ENCODE measurements at regions not wholly inside any gene's neighbourhood (a gene's known extent, or its start where the extent isn't known, plus 50 kb on each side); places are given as distances from the start of the nearest gene placed in this dataset.
"Not testable (repeated sequence)": the region's sequence is repeated elsewhere in the genome, so short reads cannot be mapped to it uniquely, and the experiment has no call there.

DNA sequence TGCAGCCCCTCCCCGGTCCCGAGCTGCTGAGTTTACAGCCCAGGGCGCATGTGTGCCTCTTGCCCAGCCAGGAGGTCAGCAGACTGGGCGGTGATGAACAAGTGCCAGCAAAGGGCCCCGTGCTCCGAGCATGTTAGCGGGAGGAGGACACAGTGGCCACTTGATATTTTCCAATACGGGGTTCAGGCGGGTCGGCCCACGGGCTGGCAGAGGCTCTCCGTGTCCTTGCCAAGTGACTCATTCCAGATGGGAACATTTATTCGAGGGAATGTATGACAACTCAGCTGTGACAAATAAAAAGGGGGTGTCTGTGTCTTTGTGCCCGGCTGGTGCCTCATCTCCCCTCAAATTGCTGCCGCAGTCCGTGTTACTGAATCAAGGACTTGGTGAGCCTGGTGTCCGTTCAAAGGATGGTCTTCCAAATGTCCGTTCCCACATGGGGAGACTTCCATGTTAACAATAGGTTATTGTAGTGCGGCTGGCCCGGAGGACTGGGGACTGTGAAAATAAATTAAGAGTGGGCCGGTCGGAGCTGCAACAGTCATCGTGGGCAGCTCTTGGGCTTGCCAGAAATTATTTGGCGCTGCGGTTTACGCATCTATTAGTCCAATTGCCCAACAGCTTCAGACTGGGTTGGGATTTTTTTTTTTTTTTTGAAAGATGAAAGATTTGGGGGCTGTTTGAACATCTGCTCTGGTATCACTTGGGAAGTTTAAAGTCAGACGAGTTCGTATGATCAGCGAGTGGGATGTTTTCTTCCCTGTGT, 174.0 kb upstream of the CIBAR2 start:
- ChIA-PET CTCF (interaction anchor here (1.2 to 2.9 kb wide), 2 partner anchors 11 kb away, joined by 3 to 8 read pairs; no protein-coding TSS in a partner anchor), POLR2A (no interaction called here)
- no peaks in the 10 kb centered on the region for H3K4me1 Mint-ChIP-seq (ENCODE audit: low read depth)
- H3K9me3 Mint-ChIP-seq (ENCODE audit: insufficient read depth), result no peaks in the 10 kb centered on the region
- H3K4me3 Mint-ChIP-seq, result no peak overlapping the region
- ATAC-seq (no peak), DNase-seq (no peak)
- no peaks in the 10 kb centered on the region for H3K36me3 Mint-ChIP-seq (ENCODE audit: low read depth)
- H3K27ac Mint-ChIP-seq, result no peak overlapping the region
- no peaks in the 10 kb centered on the region for H3K27me3 Mint-ChIP-seq (ENCODE audit: low read depth)

DNA sequence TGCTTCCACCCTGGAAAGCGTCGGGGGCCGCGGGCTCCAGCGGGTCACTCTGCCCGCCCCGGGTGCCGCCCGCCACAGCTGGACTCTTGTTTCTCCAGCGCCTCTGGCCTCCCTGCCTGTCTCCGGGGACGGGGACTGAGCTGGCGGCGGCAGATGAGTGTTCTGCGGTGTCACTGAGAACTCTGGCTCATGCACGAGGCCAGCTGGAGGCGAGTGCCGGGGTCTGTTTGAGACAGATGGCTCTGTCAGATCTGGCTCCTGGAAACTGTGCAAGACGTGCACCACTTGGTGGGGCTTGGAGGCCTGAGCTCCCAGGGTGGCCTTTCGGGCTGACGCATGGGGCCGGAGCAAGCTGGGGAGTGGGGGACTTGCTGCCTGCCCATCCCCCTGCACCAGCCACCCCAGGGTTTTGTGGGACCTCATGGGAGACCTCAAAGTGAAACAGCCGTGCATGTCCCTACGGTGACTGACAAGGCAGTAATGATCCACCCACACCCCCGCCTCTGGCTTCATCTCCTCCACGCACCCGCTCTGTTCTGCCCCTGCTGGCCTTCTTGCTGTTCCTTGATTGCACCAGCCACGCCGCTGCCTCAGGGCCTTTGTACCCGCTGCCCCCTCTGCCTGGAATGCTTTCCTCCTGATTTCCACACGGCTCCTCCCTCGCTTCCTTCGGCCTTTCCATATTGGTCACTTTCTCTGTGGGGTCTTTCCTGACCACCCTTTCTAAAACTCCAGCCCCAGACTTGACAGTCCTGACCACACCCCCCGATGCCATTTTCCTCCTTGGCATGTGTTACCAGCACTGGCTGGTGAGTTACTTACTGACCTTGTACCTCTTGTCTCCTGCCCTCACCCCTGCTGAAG, 174.9 kb upstream of the CIBAR2 start:
- no peaks in the 10 kb centered on the region for H3K36me3 Mint-ChIP-seq (ENCODE audit: low read depth)
- H3K4me1 Mint-ChIP-seq (ENCODE audit: low read depth), result no peaks in the 10 kb centered on the region
- no peak for DNase-seq
- no peak overlapping the region for H3K4me3 Mint-ChIP-seq
- ChIA-PET CTCF (interaction anchor here (1.3 to 2.9 kb wide), 2 partner anchors 10 to 35 kb away, joined by 3 to 8 read pairs; no protein-coding TSS in a partner anchor), POLR2A (no interaction called here)
- no peak overlapping the region for H3K27ac Mint-ChIP-seq
- no peaks in the 10 kb centered on the region for H3K9me3 Mint-ChIP-seq (ENCODE audit: insufficient read depth)
- H3K27me3 Mint-ChIP-seq (ENCODE audit: low read depth), result no peaks in the 10 kb centered on the region
- ATAC-seq, result no peak

DNA sequence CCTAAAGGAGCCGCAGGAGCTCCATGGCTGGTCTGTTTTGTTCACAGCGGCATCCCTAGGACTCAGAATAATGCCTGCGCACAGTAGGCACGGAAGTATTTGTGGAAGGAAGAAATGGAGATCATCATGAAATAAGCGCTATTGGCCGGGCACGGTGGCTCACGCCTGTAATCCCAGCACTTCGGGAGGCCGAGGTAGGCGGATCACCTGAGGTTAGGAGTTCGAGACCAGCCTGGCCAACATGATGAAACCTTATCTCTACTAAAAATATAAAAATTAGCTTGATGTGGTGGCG, 175.5 kb upstream of the CIBAR2 start:
- DNase-seq; H3K9me3 Mint-ChIP-seq (ENCODE audit: insufficient read depth); H3K4me1 Mint-ChIP-seq (ENCODE audit: low read depth); H3K36me3 Mint-ChIP-seq (ENCODE audit: low read depth); H3K27me3 Mint-ChIP-seq (ENCODE audit: low read depth); ATAC-seq; H3K27ac Mint-ChIP-seq; POLR2A ChIA-PET; H3K4me3 Mint-ChIP-seq: not testable (repeated sequence)
- CTCF ChIA-PET, result interaction anchor here (1.3 to 2.9 kb wide), 2 partner anchors 10 to 35 kb away, joined by 3 to 8 read pairs; no protein-coding TSS in a partner anchor

DNA sequence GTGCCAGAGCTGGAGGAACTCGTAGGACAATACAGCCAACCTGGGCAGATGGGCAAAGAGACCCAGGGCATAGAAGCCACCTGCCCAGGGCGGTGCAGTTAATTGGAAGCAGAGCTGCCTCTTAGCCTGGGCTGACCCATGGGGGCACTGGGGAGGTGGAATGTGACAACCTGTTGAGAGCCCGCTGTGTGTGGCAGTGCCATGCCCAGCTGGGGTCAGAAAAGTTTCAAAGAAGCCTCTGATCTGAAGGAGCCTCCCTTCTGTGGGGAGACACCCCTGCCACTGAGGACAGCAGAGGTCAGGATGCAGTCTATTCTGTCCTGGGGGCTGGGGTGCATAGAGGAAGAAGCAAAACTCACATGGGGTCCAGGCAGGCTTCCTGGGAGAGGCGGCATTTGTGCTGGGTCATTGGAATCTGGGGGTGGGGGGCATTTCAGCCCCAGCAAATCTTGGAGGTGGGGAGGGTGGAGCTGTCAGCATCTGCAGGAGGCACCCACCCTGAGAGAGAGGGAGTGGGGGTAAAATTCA, 176.1 kb upstream of the CIBAR2 start:
- no peaks in the 10 kb centered on the region for H3K4me1 Mint-ChIP-seq (ENCODE audit: low read depth)
- no peaks in the 10 kb centered on the region for H3K9me3 Mint-ChIP-seq (ENCODE audit: insufficient read depth)
- ATAC-seq (no peak), DNase-seq (no peak)
- no peak overlapping the region for H3K4me3 Mint-ChIP-seq
- no peaks in the 10 kb centered on the region for H3K36me3 Mint-ChIP-seq (ENCODE audit: low read depth)
- ChIA-PET CTCF (interaction anchor here (1.1 to 2.9 kb wide), 4 partner anchors 9 to 174 kb away, joined by 3 to 8 read pairs (median 4); no protein-coding TSS in a partner anchor), POLR2A (no interaction called here)
- no peak overlapping the region for H3K27ac Mint-ChIP-seq
- H3K27me3 Mint-ChIP-seq (ENCODE audit: low read depth), result no peaks in the 10 kb centered on the region

DNA sequence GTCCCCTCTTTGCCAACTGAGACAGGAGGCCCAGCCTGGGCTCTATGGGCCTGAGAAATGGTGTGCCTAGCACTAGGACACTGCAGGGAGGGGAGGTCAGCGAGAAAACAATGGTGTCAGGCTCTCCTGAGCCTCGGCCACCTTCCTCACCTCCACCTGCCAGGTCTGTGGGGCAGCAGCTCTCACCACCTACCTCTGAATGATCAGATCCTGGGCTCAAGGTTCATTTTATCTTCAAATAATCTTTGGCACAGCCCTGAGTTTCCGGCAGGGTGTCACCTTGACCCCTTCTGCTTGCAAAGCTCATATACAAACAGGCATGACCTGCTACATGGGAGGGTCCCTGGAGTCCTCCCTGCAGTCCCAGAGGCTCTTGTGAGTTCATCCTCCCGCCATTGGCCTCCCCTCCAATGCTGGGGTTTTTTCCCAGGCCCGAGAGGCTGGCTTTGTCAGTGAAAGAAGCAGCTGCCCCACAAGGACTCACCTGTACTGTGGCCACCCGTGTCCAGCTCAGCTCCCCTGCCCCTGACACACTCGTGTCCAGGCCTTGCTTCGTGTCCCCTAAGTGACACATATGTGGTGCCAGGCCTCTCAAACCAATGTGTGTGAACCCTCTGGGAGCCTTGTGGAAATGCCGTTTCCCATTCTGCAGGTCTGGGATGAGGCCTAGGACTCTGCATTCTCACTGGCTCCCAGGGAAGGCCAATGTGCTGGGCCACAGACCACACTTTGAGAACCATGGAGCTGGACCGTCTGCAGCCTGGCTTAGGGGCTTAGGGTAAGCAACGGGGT, 176.8 kb upstream of the CIBAR2 start:
- Mint-ChIP-seq H3K4me1 (ENCODE audit: low read depth) (no peaks in the 10 kb centered on the region), H3K36me3 (ENCODE audit: low read depth) (no peaks in the 10 kb centered on the region), H3K27ac (no peak overlapping the region), H3K9me3 (ENCODE audit: insufficient read depth) (no peaks in the 10 kb centered on the region), H3K27me3 (ENCODE audit: low read depth) (no peaks in the 10 kb centered on the region), H3K4me3 (no peak overlapping the region)
- ChIA-PET POLR2A (no interaction called here), CTCF (interaction anchor here (0.8 to 2.9 kb wide), 4 partner anchors 8 to 174 kb away, joined by 3 to 8 read pairs (median 4); no protein-coding TSS in a partner anchor)
- ATAC-seq (no peak), DNase-seq (no peak)

DNA sequence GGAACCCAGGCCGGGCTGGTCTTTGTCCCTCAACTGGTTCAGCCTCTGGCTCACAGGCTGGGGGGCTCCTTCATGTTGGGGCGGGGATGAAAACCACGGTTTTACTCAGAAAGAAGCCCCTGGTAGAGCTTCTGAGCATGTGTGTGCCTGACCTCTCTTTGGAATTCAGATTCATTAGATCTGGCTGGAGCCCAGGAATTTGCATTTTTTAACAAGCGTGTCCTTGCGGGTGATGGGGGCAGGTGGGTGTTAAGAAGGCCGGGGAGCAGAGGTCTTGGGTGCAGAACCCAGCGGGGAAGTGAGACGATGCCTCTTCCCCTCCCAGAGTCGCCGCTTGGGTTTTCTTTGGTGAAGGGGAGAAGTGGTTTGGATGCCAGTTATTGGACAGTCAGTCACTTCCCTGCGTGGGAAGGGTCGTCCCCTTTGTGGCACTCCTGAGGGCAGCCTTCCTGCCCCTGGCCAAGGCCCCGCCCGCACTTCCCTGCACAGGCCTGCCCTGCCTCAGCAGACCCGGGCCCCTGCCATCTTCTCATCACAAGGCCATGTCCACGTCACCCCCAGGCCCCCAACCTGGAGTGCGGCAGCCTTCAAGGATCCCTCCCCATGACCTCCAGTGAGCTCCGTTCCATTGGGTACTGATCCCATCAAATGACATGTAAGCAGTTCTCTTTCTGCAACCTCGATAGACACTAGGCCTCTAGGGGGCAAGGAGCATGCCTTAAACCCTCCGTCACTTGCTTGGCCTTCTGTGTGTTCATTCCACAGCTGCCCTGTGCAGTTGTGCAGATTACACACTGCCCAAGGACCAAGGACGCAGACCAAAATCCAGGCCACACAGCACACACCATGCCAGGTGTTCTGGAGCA, 177.7 kb upstream of the CIBAR2 start:
- H3K4me1 Mint-ChIP-seq (ENCODE audit: low read depth), result no peaks in the 10 kb centered on the region
- DNase-seq (no peak), ATAC-seq (no peak)
- no peaks in the 10 kb centered on the region for H3K36me3 Mint-ChIP-seq (ENCODE audit: low read depth)
- no peaks in the 10 kb centered on the region for H3K27me3 Mint-ChIP-seq (ENCODE audit: low read depth)
- no peak overlapping the region for H3K4me3 Mint-ChIP-seq
- ChIA-PET POLR2A (no interaction called here), CTCF (interaction anchor here (0.8 to 1.5 kb wide), 3 partner anchors 13 to 175 kb away, joined by 3 to 4 read pairs (median 3); no protein-coding TSS in a partner anchor)
- H3K27ac Mint-ChIP-seq, result no peak overlapping the region
- H3K9me3 Mint-ChIP-seq (ENCODE audit: insufficient read depth), result no peaks in the 10 kb centered on the region

DNA sequence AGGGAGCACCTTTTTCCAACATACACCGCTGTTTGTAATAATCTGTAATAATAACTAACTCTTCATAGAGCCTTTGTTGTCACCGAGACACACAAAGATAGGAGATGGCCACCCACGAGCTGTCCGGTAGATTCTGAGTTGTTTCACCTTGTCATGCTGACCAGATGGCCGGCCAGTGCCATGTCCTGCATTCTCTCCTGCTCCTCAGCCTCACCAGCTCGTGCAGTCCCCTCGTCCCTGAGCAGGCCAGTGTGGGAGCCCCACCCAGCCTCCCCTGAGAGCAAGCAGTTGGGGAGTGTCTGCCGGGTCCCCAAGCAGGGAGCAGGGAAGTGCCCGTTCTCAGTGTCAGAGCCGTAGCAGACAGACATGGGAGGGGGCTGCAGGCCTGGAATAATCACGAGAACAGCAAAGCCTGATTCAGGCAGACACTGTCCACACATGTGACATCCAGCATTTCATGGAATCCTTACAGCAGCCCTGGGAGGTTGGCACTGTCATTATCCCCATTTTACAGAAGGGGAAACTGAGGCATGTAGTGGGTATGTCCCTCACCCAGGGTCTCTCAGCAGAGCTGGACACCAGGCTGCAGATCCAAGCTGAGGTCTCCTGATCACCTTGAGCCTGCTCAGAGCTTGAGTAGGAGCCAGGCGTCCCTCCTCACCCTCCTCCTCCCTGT, 178.5 kb upstream of the CIBAR2 start:
- Mint-ChIP-seq H3K36me3 (ENCODE audit: low read depth) (no peaks in the 10 kb centered on the region), H3K27ac (no peak overlapping the region), H3K9me3 (ENCODE audit: insufficient read depth) (no peaks in the 10 kb centered on the region), H3K4me3 (no peak overlapping the region), H3K27me3 (ENCODE audit: low read depth) (no peaks in the 10 kb centered on the region), H3K4me1 (ENCODE audit: low read depth) (no peaks in the 10 kb centered on the region)
- ChIA-PET CTCF (no interaction called here), POLR2A (no interaction called here)
- no peak for ATAC-seq
- no peak for DNase-seq

DNA sequence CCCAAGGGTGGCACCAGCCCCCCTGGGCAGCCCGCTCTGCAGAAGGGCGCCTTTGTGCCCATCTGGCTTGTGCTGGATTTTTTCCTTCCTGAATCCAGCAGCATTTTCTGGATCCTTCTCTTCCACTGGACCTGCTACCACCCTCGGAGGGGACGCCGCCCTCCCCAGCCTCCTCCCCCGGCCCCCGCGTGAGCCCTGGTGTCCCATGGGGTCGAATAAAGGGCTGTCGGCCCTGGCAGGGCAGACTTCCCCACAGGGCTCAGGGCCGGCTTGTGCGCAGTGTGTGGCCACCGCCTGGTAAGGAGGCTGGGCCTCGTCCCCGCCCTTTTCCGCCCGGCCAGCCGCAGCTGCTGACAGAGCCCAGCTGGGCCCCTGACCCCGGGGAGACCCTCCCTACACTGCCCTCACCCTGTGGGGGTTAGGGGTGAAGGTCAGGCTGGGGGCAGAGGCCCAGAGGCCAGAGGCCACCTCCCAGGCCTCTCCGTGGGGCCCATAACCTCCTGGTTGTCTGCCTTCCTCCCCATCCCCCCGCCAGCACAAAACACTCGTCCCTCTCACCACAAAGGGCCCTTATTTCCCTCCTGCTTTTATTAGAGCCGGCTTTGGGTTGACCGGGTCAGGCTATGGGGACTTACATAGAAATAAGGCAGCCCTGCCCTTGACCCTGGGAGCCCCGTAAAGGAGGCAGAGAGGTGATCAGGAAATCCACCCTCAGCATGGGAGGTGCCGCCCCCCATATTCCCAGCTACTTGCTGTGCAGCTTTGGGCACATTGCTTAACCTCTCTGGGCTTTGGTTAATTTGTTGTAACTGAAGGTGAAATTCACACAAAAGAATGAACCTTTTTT, 179.3 kb upstream of the CIBAR2 start:
- H3K36me3 Mint-ChIP-seq (ENCODE audit: low read depth), result no peaks in the 10 kb centered on the region
- H3K9me3 Mint-ChIP-seq (ENCODE audit: insufficient read depth), result no peaks in the 10 kb centered on the region
- H3K27ac Mint-ChIP-seq, result no peak overlapping the region
- ChIA-PET CTCF (no interaction called here), POLR2A (no interaction called here)
- H3K27me3 Mint-ChIP-seq (ENCODE audit: low read depth), result peaks cover under 1% of the 10 kb centered on the region
- no peak overlapping the region for H3K4me3 Mint-ChIP-seq
- no peaks in the 10 kb centered on the region for H3K4me1 Mint-ChIP-seq (ENCODE audit: low read depth)
- ATAC-seq, result no peak
- no peak for DNase-seq

DNA sequence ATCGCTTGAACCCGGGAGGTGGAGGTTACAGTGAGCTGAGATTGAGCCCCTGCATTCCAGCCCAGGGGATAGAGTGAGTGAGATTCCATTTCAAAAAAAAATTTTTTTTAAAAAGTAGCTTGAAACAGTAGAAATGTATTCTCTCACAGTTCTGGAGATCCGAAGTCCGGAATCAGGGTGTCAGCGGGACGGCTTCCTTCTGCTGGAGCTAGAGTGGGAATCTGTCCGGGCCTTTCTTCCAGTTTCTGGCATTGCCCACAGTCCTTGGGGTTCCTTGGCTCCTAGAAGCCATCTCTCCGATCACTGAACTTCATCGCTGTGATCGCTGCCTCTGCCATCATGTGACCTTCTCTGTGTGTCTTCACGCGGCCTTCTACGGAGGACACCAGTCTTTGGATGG, 181.2 kb upstream of the CIBAR2 start:
- H3K27me3 Mint-ChIP-seq (ENCODE audit: low read depth), result peaks cover 2% of the 10 kb centered on the region
- no peaks in the 10 kb centered on the region for H3K36me3 Mint-ChIP-seq (ENCODE audit: low read depth)
- no peaks in the 10 kb centered on the region for H3K9me3 Mint-ChIP-seq (ENCODE audit: insufficient read depth)
- H3K4me3 Mint-ChIP-seq, result no peak overlapping the region
- ATAC-seq (no peak), DNase-seq (no peak)
- CTCF ChIA-PET, result no interaction called here
- H3K4me1 Mint-ChIP-seq (ENCODE audit: low read depth), result peaks cover 2% of the 10 kb centered on the region
- POLR2A ChIA-PET, result no interaction called here
- H3K27ac Mint-ChIP-seq, result no peak overlapping the region

DNA sequence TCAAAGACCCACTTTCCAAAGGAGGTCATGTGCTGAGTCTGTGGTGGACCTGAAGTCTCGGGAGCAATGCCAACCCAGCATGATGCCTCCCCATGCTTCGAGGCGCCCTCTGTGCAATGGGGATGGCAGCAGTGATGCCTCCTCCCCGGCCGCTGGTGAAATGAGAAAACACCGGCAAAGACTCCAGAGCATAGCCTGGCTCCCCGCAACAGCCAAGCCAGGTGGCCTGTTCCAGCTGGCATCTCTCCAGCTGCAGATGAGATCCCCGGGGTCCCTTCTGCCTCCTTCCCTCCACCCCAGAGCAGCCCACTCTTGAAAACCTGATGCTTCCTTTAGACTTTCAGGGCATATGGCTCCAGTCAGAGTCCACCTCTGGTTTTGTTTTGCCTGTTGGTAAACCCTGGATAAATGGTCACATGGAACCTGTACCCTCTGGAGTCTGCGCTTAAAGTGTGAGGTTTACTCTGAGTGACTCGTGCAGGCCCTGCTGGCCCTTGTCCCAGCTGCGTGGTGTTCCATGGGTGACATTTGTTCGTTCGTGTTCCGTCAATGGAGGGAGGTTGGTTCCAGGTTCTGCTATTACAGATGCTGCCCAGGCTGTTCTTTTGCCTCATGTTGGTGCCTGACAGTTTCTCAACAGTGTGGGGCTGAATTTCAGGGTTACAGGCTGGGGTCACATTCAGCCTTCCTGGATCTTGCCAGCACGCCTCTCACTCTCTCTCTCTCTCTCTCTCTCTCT, 181.8 kb upstream of the CIBAR2 start:
- ChIA-PET POLR2A (no interaction called here), CTCF (no interaction called here)
- Mint-ChIP-seq H3K4me1 (ENCODE audit: low read depth) (peaks cover 2% of the 10 kb centered on the region), H3K36me3 (ENCODE audit: low read depth) (no peaks in the 10 kb centered on the region), H3K4me3 (no peak overlapping the region), H3K9me3 (ENCODE audit: insufficient read depth) (no peaks in the 10 kb centered on the region), H3K27ac (no peak overlapping the region), H3K27me3 (ENCODE audit: low read depth) (peaks cover 2% of the 10 kb centered on the region)
- ATAC-seq (no peak), DNase-seq (no peak)
